ENCODE measurements at regions not wholly inside any gene's neighbourhood (a gene's known extent, or its start where the extent isn't known, plus 50 kb on each side); places are given as distances from the start of the nearest gene placed in this dataset.

DNA sequence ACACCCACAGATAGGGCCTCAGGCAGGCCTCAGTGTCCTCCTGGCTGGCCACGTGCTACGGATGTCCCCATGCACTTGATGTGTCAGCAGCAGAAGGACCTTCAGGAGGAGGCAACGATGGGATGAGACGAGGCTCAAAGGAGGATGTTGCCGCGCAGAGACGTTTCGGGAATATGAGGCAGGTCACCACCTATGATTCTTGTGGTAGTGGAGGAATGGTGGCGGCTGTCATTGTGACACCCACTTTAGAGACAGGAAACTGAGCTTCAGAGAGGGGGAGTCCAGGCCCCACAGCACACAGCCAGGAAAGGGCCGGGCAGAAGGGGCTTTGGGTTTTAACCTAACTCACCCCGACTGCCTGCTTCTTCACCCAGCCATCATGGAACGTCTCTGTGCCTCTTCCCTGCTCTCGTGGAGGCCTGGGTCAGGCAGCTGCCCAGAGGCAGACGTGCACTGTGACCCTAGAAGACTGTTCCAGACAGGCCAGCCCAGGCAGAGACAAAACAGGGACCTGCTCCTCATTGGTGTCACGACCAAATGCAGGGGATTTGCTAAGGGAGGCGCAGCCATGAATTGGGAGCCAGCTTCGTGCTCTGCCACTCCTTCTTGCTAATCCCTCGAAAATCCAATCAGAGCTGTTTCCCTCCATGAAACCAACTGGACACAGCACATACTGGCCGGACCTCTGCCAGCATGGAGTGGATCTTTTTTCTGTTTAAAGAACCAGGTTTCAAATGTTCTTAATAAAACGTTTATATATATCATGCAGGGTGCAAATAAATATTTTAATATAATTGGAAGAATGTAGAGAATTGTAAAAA, 169.2 kb downstream of the ASB1 start:
- no peak overlapping the region for H3K4me3 ChIP-seq (replicated peaks; ENCODE audit: low read depth, low read length)
- H3K27me3 ChIP-seq (replicated peaks; ENCODE audit: control insufficient read depth, insufficient read depth, low read length): no peaks in the 10 kb centered on the region; the same call in 1 of the 2 replicates
- TF ChIP-seq, protein P1, sequence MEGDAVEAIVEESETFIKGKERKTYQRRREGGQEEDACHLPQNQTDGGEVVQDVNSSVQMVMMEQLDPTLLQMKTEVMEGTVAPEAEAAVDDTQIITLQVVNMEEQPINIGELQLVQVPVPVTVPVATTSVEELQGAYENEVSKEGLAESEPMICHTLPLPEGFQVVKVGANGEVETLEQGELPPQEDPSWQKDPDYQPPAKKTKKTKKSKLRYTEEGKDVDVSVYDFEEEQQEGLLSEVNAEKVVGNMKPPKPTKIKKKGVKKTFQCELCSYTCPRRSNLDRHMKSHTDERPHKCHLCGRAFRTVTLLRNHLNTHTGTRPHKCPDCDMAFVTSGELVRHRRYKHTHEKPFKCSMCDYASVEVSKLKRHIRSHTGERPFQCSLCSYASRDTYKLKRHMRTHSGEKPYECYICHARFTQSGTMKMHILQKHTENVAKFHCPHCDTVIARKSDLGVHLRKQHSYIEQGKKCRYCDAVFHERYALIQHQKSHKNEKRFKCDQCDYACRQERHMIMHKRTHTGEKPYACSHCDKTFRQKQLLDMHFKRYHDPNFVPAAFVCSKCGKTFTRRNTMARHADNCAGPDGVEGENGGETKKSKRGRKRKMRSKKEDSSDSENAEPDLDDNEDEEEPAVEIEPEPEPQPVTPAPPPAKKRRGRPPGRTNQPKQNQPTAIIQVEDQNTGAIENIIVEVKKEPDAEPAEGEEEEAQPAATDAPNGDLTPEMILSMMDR (IDR thresholded peaks at IDR 0.05; ENCODE audit: insufficient read depth, low read length, poor library complexity, severe bottlenecking): no peak
- DNase-seq (ENCODE audit: extremely low read depth, insufficient read length): no peak
- no peaks in the 10 kb centered on the region for H3K36me3 ChIP-seq (ENCODE audit: control insufficient read depth, insufficient read depth, low read length)

DNA sequence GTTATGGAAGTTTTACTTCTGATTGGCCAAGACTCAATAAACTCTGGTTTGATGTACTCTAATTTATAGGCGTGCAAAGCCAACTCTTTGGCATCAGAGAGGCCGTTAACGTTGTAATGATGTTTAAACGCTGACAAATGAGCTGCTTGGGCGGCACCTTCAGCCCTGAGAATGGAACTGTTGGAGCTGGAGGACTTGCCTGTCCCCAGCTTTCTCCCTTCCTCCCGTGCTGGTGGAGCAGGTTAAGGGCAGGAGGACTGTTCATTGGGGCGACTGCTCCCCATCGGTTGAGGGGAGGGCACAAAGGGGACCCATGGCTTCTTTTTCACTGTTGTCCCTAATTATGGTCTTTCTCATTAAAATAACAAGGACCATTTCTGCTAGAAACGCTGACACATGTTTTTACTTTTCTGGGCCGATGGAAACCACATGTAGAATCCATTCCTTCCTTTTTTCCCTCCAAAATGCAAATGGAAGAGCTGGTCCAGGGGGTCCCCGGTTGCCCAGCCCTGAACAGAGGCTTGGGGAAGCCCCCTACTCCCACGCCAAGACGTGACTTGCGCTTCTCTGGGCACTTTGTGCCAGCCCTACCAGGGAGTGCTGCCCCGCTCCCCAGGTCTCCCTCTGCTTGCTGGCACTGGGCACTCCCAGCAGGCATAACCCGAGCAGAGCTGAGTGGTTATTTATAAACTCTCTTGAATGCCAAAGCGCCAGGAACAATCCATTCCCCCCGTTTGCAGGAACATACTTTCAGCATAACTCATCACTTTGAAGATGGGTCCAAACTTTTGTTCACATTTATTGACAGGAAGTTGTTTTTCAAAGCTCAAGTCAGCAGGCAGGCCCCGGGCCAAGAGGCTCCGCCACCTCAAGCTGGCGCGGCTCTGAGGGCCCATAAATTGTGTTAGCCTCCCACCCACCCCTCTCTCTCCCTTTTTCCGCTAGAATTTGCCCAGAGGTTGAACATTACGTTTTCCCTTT, 170.1 kb downstream of the ASB1 start:
- DNase-seq (ENCODE audit: extremely low read depth, insufficient read length): no peak
- H3K27me3 ChIP-seq (replicated peaks; ENCODE audit: control insufficient read depth, insufficient read depth, low read length): no peaks in the 10 kb centered on the region; the same call in 1 of the 2 replicates
- no peak overlapping the region for H3K4me3 ChIP-seq (replicated peaks; ENCODE audit: low read depth, low read length)
- TF ChIP-seq, protein P1 (IDR thresholded peaks at IDR 0.05; ENCODE audit: insufficient read depth, low read length, poor library complexity, severe bottlenecking): no peak
- no peaks in the 10 kb centered on the region for H3K36me3 ChIP-seq (ENCODE audit: control insufficient read depth, insufficient read depth, low read length)

DNA sequence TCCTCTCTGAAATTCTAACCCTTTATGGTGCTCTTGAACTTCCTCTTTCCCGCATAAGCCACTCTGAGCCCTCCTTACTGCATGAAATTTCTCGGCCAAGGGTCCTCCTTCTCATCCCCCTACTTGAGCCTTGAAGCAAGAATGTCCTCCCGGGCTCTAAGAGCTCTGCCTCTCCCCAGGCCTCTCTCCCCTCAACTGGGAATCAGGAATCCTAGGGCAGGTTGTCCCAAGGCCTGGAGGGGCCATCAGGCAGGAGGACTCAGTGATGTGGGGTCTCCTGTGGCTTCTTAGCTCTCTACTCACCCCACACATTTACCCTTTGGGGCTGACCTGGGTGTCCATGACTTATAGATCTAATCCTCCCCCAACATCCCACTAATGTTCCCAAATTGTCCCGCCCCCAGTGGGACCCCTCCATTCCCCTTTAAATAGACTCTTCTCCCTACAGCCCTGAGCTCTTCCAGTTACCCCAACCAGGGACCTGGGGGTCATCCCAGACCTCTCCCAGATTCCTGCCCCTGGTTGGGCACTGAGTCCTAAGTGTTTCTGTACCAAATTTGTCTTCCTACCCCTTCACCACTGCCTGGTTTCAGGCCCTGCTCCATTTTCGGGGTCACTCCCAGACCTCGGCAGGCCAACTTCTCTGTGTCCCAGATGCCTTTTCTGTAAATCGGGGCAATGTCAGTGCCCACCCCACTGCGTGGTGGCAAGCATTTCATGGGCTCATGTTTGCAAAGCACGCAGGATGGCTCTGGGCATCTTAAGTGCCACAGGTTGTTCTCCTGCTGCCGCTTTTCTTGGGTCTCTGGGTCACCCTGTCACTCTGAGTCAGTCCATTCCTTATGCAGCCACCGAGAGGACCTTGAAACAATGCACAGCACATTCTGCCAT, 171.2 kb downstream of the ASB1 start:
- H3K36me3 ChIP-seq (ENCODE audit: control insufficient read depth, insufficient read depth, low read length): no peaks in the 10 kb centered on the region
- TF ChIP-seq, protein P1 (IDR thresholded peaks at IDR 0.05; ENCODE audit: insufficient read depth, low read length, poor library complexity, severe bottlenecking): no peak
- H3K27me3 ChIP-seq (replicated peaks; ENCODE audit: control insufficient read depth, insufficient read depth, low read length): no peaks in the 10 kb centered on the region; the same call in 1 of the 2 replicates
- H3K4me3 ChIP-seq (replicated peaks; ENCODE audit: low read depth, low read length): no peak overlapping the region
- no peak for DNase-seq (ENCODE audit: extremely low read depth, insufficient read length)

DNA sequence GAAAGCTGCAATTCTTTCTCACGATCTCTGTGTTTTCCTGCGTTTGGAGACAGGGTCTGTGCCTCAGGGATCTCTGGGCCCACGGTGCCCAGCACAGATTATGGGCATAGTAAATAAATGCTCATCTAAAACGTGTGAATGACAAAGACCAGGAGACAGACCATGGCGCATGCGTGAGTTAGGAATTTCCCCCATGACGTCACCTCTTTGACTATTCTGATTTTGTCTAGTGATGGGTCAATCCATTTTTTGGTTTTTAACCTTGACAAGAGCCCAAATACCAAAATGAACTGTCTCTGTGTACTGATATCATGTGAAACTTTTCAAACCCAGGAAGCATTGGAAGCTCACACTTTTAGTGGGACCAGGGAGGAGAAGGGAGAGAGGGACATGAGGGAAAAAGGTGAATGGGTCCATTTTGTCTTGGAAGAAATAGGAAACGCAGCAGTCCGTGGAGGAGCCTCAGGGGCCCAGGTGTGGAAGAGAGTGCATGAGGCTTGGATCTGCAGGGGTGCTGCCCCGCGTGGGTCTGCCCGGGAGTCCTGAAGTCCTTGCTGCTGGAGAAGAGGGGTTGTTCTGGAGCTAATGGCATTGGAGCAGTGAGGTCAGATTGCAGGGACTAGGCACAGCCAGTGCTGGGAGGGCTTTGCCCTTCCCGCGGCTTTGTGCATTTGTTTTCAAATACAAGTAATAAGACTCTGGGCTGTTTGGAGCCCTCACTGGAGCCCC, 172.2 kb downstream of the ASB1 start:
- Histone ChIP-seq H3K36me3 (ENCODE audit: control insufficient read depth, insufficient read depth, low read length) (no peaks in the 10 kb centered on the region), H3K27me3 (replicated peaks; ENCODE audit: control insufficient read depth, insufficient read depth, low read length) (no peaks in the 10 kb centered on the region; the same call in 1 of the 2 replicates), H3K4me3 (replicated peaks; ENCODE audit: low read depth, low read length) (no peak overlapping the region)
- DNase-seq (ENCODE audit: extremely low read depth, insufficient read length): no peak
- TF ChIP-seq, protein P1 (IDR thresholded peaks at IDR 0.05; ENCODE audit: insufficient read depth, low read length, poor library complexity, severe bottlenecking): no peak

Data from GM06990 (cell line).